Vagina (tissue), 2 donors: ENCODE measurements at regions not wholly inside any gene's neighbourhood (a gene's known extent, or its start where the extent isn't known, plus 50 kb on each side); places are given as distances from the start of the nearest gene placed in this dataset.

Experiments used
- DNase-seq, 2 donors: peaks; one replicate each; pipeline ENCODE4 v3.0.0-alpha.2; 2017; ENCODE audit errors: extremely low spot score in 2 of 2
- H3K27ac ChIP-seq: fragments of 200-600 bp; sonication (generic); one replicate; pipeline ENCODE4 v1.5.1; 2019
- H3K27me3 ChIP-seq: fragments of 200-600 bp; sonication (generic); one replicate; pipeline ENCODE4 v1.5.1; 2019
- H3K36me3 ChIP-seq, 2 donors: fragments of 200-600 bp; sonication (generic); one replicate each; pipeline ENCODE4 v1.5.1; 2017 to 2019
- H3K4me1 ChIP-seq: fragments of 200-600 bp; sonication (generic); one replicate; pipeline ENCODE4 v1.5.1; 2019
- H3K4me3 ChIP-seq, 2 donors: fragments of 200-600 bp; sonication (generic); 1 replicate in 1 of 2; 2 replicates in 1 of 2; pipeline ENCODE4 v1.5.1; 2016 to 2019
- H3K9me3 ChIP-seq: fragments of 200-600 bp; sonication (generic); one replicate; pipeline ENCODE4 v1.5.1; 2019
- POLR2A ChIP-seq, 2 donors: fragments of 450-650 bp; IDR thresholded peaks; one replicate each; pipeline ENCODE4 v1.6.1; 2017; ENCODE audit warnings: antibody characterized with exemption in 2 of 2, mild to moderate bottlenecking in 2 of 2, moderate library complexity in 2 of 2
- POLR2AphosphoS5 ChIP-seq, 2 donors: sonication (generic); formaldehyde crosslinking; IDR thresholded peaks; one replicate each; pipeline ENCODE4 v1.9.0; 2017; ENCODE audit warnings: antibody characterized with exemption in 2 of 2, mild to moderate bottlenecking in 2 of 2, low read depth in 1 of 2; ENCODE audit not compliant: insufficient read depth in 1 of 2
- intact Hi-C: fragments of 100-400 bp; cut with DNase I; formaldehyde crosslinking; loops from one replicate; pipeline ENCODE4 v1.15.1; 2023
- TF ChIP-seq, protein P1 (sequence below), 3 experiments: fragments of 450-650 bp in 2 of 3; fragments of 200-600 bp in 1 of 3; sonication (generic) in 1 of 3; IDR thresholded peaks; one replicate each; pipeline ENCODE4 v1.5.1; 2017 to 2019; ENCODE audit warnings: antibody characterized with exemption in 3 of 3, mild to moderate bottlenecking in 2 of 3, moderate library complexity in 2 of 3

DNA sequence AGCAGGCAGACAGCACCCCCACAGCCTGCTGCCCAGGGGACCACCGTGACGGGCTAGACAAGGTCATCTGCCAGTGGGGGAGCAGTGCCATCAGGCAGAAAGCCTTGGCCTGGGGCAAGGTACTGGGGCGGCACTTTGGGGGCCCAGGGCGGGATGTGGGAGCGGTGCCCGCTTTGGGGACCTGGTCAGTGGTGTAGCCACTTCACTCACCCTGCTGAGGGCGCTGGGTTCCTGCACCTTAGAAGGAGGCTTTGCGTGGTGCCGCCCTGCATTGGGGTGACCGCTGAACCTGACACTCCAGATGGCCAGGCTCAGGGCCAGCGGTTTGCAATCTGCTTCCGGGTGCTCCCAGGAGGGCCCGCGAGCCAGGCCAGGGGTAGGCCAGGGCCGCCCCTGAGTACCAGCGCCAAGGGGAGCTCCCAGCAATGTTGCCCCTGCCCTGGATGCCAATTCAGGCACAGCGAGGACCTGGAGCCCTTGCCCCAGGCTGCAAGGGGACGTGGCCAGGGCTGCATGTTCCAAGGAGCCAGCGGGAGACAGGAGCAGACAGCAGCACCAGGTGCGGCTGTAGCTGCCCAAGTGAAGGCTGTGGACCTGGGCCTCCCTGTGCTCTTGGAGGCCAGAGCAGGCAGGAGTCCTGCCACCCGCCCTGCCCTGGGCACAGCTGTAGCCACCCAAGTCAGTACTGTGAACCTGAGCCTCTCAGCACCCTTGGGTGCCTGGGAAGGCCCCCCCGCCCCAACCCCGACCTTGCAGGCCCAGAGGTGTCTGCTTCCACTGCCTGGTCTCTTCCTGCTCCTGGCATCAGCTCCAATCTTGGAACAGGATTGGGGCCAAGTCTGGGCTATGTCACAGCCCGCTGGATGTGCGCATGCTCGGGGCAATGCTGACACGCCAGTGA is 550.7 kb downstream of the SLC6A15 start:
- no peak for DNase-seq
- Histone ChIP-seq H3K4me1 (no peaks in the 10 kb centered on the region), H3K4me3 (no peak overlapping the region), H3K36me3 (no peaks in the 10 kb centered on the region), H3K27me3 (no peaks in the 10 kb centered on the region), H3K27ac (no peak overlapping the region), H3K9me3 (no peaks in the 10 kb centered on the region)
- TF ChIP-seq POLR2AphosphoS5 (IDR thresholded peaks at IDR 0.05; ENCODE audit: insufficient read depth in 1 of 2, low read depth in 1 of 2) (no peak), POLR2A (IDR thresholded peaks at IDR 0.05) (no peak)
- TF ChIP-seq, protein P1, sequence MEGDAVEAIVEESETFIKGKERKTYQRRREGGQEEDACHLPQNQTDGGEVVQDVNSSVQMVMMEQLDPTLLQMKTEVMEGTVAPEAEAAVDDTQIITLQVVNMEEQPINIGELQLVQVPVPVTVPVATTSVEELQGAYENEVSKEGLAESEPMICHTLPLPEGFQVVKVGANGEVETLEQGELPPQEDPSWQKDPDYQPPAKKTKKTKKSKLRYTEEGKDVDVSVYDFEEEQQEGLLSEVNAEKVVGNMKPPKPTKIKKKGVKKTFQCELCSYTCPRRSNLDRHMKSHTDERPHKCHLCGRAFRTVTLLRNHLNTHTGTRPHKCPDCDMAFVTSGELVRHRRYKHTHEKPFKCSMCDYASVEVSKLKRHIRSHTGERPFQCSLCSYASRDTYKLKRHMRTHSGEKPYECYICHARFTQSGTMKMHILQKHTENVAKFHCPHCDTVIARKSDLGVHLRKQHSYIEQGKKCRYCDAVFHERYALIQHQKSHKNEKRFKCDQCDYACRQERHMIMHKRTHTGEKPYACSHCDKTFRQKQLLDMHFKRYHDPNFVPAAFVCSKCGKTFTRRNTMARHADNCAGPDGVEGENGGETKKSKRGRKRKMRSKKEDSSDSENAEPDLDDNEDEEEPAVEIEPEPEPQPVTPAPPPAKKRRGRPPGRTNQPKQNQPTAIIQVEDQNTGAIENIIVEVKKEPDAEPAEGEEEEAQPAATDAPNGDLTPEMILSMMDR (IDR thresholded peaks at IDR 0.05): no peak
- intact Hi-C loops: no loop called here

- no peak for DNase-seq
- Histone ChIP-seq H3K27ac (no peak overlapping the region), H3K27me3 (no peaks in the 10 kb centered on the region), H3K4me1 (no peaks in the 10 kb centered on the region), H3K4me3 (no peak overlapping the region), H3K9me3 (no peaks in the 10 kb centered on the region), H3K36me3 (no peaks in the 10 kb centered on the region)
- intact Hi-C loops: no loop called here
- TF ChIP-seq POLR2AphosphoS5 (IDR thresholded peaks at IDR 0.05; ENCODE audit: insufficient read depth in 1 of 2, low read depth in 1 of 2) (no peak), POLR2A (IDR thresholded peaks at IDR 0.05) (no peak)
- TF ChIP-seq, protein P1 (IDR thresholded peaks at IDR 0.05): no peak
Measured at GRCh38 chr12:84357314-84357713, 555.3 kb downstream of the SLC6A15 start.

- H3K36me3 ChIP-seq: no peaks in the 10 kb centered on the region
- DNase-seq: no peak
- no peaks in the 10 kb centered on the region for H3K4me1 ChIP-seq
- intact Hi-C loops: no loop called here
- no peaks in the 10 kb centered on the region for H3K9me3 ChIP-seq
- TF ChIP-seq POLR2A (IDR thresholded peaks at IDR 0.05): no peak
- TF ChIP-seq, protein P1 (IDR thresholded peaks at IDR 0.05): no peak
- no peak for TF ChIP-seq POLR2AphosphoS5 (IDR thresholded peaks at IDR 0.05; ENCODE audit: insufficient read depth in 1 of 2, low read depth in 1 of 2)
- no peak overlapping the region for H3K4me3 ChIP-seq
- H3K27me3 ChIP-seq: no peaks in the 10 kb centered on the region
- H3K27ac ChIP-seq: no peak overlapping the region
Measured at GRCh38 chr12:84356224-84356623, 556.4 kb downstream of the SLC6A15 start.

GRCh38 chr12:84355561-84355960 is 557.0 kb downstream of the SLC6A15 start:
- no peak for TF ChIP-seq POLR2A (IDR thresholded peaks at IDR 0.05)
- TF ChIP-seq, protein P1 (IDR thresholded peaks at IDR 0.05): no peak
- no peak for TF ChIP-seq POLR2AphosphoS5 (IDR thresholded peaks at IDR 0.05; ENCODE audit: insufficient read depth in 1 of 2, low read depth in 1 of 2)
- H3K4me3 ChIP-seq: no peak overlapping the region
- no peaks in the 10 kb centered on the region for H3K9me3 ChIP-seq
- H3K27me3 ChIP-seq: no peaks in the 10 kb centered on the region
- no peaks in the 10 kb centered on the region for H3K36me3 ChIP-seq
- intact Hi-C loops: no loop called here
- DNase-seq: no peak
- no peaks in the 10 kb centered on the region for H3K4me1 ChIP-seq
- H3K27ac ChIP-seq: no peak overlapping the region

- H3K27me3 ChIP-seq: no peaks in the 10 kb centered on the region
- H3K4me3 ChIP-seq: no peak overlapping the region
- H3K36me3 ChIP-seq: no peaks in the 10 kb centered on the region
- intact Hi-C loops: no loop called here
- no peaks in the 10 kb centered on the region for H3K9me3 ChIP-seq
- DNase-seq: no peak
- no peaks in the 10 kb centered on the region for H3K4me1 ChIP-seq
- no peak overlapping the region for H3K27ac ChIP-seq
- no peak for TF ChIP-seq POLR2AphosphoS5 (IDR thresholded peaks at IDR 0.05; ENCODE audit: insufficient read depth in 1 of 2, low read depth in 1 of 2)
- TF ChIP-seq, protein P1 (IDR thresholded peaks at IDR 0.05): no peak
- TF ChIP-seq POLR2A (IDR thresholded peaks at IDR 0.05): no peak
Measured at GRCh38 chr12:84348582-84348981, 564.0 kb downstream of the SLC6A15 start.
